Neural progenitor cell (in vitro differentiated cells): ENCODE measurements at regions not wholly inside any gene's neighbourhood (a gene's known extent, or its start where the extent isn't known, plus 50 kb on each side); places are given as distances from the start of the nearest gene placed in this dataset.

Source experiments
- EZH2 ChIP-seq: fragments of 200-600 bp; sonication (generic); IDR thresholded peaks from 2 replicates; pipeline ENCODE4 v1.6.1; 2017; ENCODE audit warnings: antibody characterized with exemption, mild to moderate bottlenecking, moderate library complexity
- EZH2phosphoT487 ChIP-seq: fragments of 200-600 bp; sonication (generic); IDR thresholded peaks from 2 replicates; pipeline ENCODE4 v1.6.1; 2017; ENCODE audit warnings: antibody characterized with exemption
- TF ChIP-seq, protein P1 (sequence below): fragments of 200-600 bp; sonication (generic); IDR thresholded peaks from 2 replicates; pipeline ENCODE4 v1.5.1; 2017; ENCODE audit warnings: antibody characterized with exemption, mild to moderate bottlenecking

DNA sequence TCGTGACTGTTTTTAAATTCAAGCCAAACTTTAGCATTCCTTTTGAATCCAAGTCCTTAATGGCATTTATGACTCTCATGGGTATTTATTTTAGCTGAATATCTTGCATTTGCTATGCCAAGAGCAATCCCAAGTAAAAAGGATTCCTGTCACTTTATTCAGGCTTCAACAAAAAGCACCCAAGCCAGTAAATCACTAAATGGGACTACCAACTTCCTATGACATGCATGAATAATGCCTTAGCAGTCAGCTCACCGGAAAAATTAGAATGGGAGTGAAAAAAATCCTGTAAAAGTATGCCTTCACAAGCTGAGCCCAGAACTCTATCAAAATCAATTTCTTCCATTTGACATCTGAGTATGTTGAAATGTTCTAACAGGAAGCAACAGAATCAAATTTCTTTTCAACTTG is 1297.9 kb downstream of the ROBO2 start:
- TF ChIP-seq, protein P1, sequence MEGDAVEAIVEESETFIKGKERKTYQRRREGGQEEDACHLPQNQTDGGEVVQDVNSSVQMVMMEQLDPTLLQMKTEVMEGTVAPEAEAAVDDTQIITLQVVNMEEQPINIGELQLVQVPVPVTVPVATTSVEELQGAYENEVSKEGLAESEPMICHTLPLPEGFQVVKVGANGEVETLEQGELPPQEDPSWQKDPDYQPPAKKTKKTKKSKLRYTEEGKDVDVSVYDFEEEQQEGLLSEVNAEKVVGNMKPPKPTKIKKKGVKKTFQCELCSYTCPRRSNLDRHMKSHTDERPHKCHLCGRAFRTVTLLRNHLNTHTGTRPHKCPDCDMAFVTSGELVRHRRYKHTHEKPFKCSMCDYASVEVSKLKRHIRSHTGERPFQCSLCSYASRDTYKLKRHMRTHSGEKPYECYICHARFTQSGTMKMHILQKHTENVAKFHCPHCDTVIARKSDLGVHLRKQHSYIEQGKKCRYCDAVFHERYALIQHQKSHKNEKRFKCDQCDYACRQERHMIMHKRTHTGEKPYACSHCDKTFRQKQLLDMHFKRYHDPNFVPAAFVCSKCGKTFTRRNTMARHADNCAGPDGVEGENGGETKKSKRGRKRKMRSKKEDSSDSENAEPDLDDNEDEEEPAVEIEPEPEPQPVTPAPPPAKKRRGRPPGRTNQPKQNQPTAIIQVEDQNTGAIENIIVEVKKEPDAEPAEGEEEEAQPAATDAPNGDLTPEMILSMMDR, result no peak
- no peak for TF ChIP-seq EZH2phosphoT487
- no peak for TF ChIP-seq EZH2
